Spleen (tissue), 7 donors: ENCODE measurements at regions not wholly inside any gene's neighbourhood (a gene's known extent, or its start where the extent isn't known, plus 50 kb on each side); places are given as distances from the start of the nearest gene placed in this dataset.

Experiments
- CTCF ChIP-seq, 11 experiments: fragments of 200-600 bp in 7 of 11; fragments of 450-650 bp in 4 of 11; sonication (generic) in 4 of 11; IDR thresholded peaks in 8 of 11; conservative IDR thresholded peaks in 3 of 11; 1 replicate in 7 of 11; 2 replicates in 4 of 11; pipeline versions ENCODE4 v1.4.0 to v1.8.0; 2016 to 2021; ENCODE audit warnings: antibody characterized with exemption in 11 of 11, inconsistent platforms in 4 of 11, mild to moderate bottlenecking in 1 of 11
- POLR2A ChIP-seq, 3 donors: fragments of 450-650 bp; IDR thresholded peaks; one replicate each; pipeline ENCODE4 v1.5.1; 2017; ENCODE audit warnings: antibody characterized with exemption in 3 of 3, mild to moderate bottlenecking in 1 of 3
- donor health status: DM: no; HTN: no; CAD: no; lungs with moderate emphysema.
- donor health status: DM: no; HTN: no; CAD: no.
- donor health status: DM: no; HTN: no; CAD: no.

GRCh38 chr4:136516371-136516770 is 1015.9 kb downstream of the PCDH18 start:
- TF ChIP-seq CTCF (IDR thresholded peaks at IDR 0.05 in 8 of 11, conservative IDR thresholded peaks at IDR 0.05 in 3 of 11) (no peak), POLR2A (IDR thresholded peaks at IDR 0.05) (no peak)
